ENCODE measurements at regions not wholly inside any gene's neighbourhood (a gene's known extent, or its start where the extent isn't known, plus 50 kb on each side); places are given as distances from the start of the nearest gene placed in this dataset.

DNA sequence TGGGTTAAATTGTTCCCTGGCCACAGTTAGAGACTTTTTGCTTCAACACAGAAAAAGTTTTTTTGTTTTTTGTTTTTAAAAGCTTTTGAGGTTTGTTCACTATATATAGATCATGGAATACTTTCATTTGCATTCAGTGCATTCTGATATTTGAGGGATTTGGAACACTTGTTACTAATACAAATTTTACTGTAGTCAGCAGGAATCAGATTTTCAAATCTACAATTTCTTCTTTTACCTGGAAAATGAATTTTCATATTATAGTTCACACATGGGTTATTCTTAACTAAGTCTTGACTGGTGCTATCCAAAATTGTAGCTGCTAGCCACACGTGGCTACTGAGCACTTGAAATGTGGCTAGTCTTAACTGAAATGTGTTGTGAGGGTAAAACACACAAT is 142.0 kb downstream of the RMI1 start:
- ChIA-PET CTCF (no interaction called here), POLR2A (ENCODE audit: low non-redundant PET) (no interaction called here)
- H3K27ac ChIP-seq (ENCODE audit: low read depth, low read length, poor library complexity, severe bottlenecking), result no peak overlapping the region
- TF ChIP-seq EZH2 (IDR thresholded peaks at IDR 0.05; ENCODE audit: borderline replicate concordance, low read depth, low read length, poor library complexity, severe bottlenecking) (no peak), CTCF (conservative IDR thresholded peaks at IDR 0.05; ENCODE audit: low read depth, low read length) (no peak)
- H3K4me3 ChIP-seq (ENCODE audit: low read depth, low read length, poor library complexity, severe bottlenecking), result no peak overlapping the region
- BruUV-seq (replicated peaks), result no TSS peak
- peaks cover 3% of the 10 kb centered on the region for H3K4me1 ChIP-seq (ENCODE audit: insufficient read depth, low read length, poor library complexity, severe bottlenecking)
- H3K9me3 ChIP-seq (ENCODE audit: low read depth, low read length, poor library complexity, severe bottlenecking), result no peaks in the 10 kb centered on the region
- H3K36me3 ChIP-seq (ENCODE audit: insufficient read depth, low read length, poor library complexity, severe bottlenecking), result no peaks in the 10 kb centered on the region
- no peak for DNase-seq (ENCODE audit: low spot score)
- intact Hi-C loops (cut with micrococcal nuclease; ENCODE audit: unreplicated experiment), result no loop called here
- H3K27me3 ChIP-seq (replicated peaks; ENCODE audit: insufficient read depth, low read depth, low read length, poor library complexity), result no peaks in the 10 kb centered on the region

DNA sequence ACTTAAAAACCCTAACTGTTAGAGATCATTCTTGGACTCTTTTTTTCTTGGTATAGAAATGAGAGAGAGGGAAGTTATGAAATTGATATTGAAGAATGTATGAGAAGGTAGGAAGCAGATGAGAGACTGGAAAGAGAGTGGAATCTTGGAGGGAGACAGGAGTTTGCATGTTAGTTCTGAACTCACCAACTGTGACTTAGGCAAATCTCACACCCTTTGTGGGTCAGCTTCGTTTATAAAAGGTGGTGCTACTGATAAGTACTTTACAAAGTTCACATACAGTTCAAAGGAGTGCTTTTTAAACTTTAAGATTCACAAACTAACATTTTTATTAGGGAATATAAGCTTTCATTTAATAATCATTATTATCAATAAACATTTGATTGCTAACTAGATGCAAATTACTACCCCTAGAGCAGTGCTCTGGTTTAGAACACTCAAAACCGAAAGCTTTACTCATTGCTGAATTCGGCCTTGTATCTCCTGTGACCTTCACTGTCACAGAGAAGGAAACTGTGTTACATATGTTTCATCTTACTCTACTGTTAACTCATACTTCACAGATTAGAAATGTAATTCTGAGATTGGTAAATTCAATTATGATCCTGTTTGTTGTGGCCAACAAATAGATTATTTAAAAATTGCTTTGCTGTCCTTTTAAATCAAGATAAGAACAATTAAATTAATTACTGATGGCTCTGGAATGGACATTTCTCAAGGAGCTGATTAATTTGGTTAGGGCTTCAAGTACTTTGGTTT is 143.2 kb downstream of the RMI1 start:
- Histone ChIP-seq H3K9me3 (ENCODE audit: low read depth, low read length, poor library complexity, severe bottlenecking) (no peaks in the 10 kb centered on the region), H3K27ac (ENCODE audit: low read depth, low read length, poor library complexity, severe bottlenecking) (no peak overlapping the region), H3K4me1 (ENCODE audit: insufficient read depth, low read length, poor library complexity, severe bottlenecking) (peaks cover 3% of the 10 kb centered on the region), H3K36me3 (ENCODE audit: insufficient read depth, low read length, poor library complexity, severe bottlenecking) (no peaks in the 10 kb centered on the region), H3K27me3 (replicated peaks; ENCODE audit: insufficient read depth, low read depth, low read length, poor library complexity) (no peaks in the 10 kb centered on the region), H3K4me3 (ENCODE audit: low read depth, low read length, poor library complexity, severe bottlenecking) (no peak overlapping the region)
- BruUV-seq (replicated peaks), result no TSS peak
- TF ChIP-seq CTCF (conservative IDR thresholded peaks at IDR 0.05; ENCODE audit: low read depth, low read length) (no peak), EZH2 (IDR thresholded peaks at IDR 0.05; ENCODE audit: borderline replicate concordance, low read depth, low read length, poor library complexity, severe bottlenecking) (no peak)
- intact Hi-C loops (cut with micrococcal nuclease; ENCODE audit: unreplicated experiment), result no loop called here
- DNase-seq (ENCODE audit: low spot score), result no peak
- CTCF ChIA-PET, result interaction anchor here (0.5 kb wide), 1 partner anchor 201 kb away, joined by 3 read pairs; no protein-coding TSS in a partner anchor
- POLR2A ChIA-PET (ENCODE audit: low non-redundant PET), result no interaction called here

- CTCF ChIA-PET, result no interaction called here
- no peaks in the 10 kb centered on the region for H3K27me3 ChIP-seq (replicated peaks; ENCODE audit: insufficient read depth, low read depth, low read length, poor library complexity)
- intact Hi-C loops (cut with micrococcal nuclease; ENCODE audit: unreplicated experiment), result no loop called here
- POLR2A ChIA-PET (ENCODE audit: low non-redundant PET), result no interaction called here
- H3K9me3 ChIP-seq (ENCODE audit: low read depth, low read length, poor library complexity, severe bottlenecking), result no peaks in the 10 kb centered on the region
- H3K27ac ChIP-seq (ENCODE audit: low read depth, low read length, poor library complexity, severe bottlenecking), result no peak overlapping the region
- H3K4me3 ChIP-seq (ENCODE audit: low read depth, low read length, poor library complexity, severe bottlenecking), result no peak overlapping the region
- DNase-seq (ENCODE audit: low spot score), result no peak
- H3K36me3 ChIP-seq (ENCODE audit: insufficient read depth, low read length, poor library complexity, severe bottlenecking), result no peaks in the 10 kb centered on the region
- TF ChIP-seq CTCF (conservative IDR thresholded peaks at IDR 0.05; ENCODE audit: low read depth, low read length) (no peak), EZH2 (IDR thresholded peaks at IDR 0.05; ENCODE audit: borderline replicate concordance, low read depth, low read length, poor library complexity, severe bottlenecking) (no peak)
- BruUV-seq (replicated peaks), result no TSS peak
- peaks cover 3% of the 10 kb centered on the region for H3K4me1 ChIP-seq (ENCODE audit: insufficient read depth, low read length, poor library complexity, severe bottlenecking)
Measured at GRCh38 chr9:84125046-84125445, 144.4 kb downstream of the RMI1 start.
